NCI-H1930 (cell line): ENCODE measurements at regions not wholly inside any gene's neighbourhood (a gene's known extent, or its start where the extent isn't known, plus 50 kb on each side); places are given as distances from the start of the nearest gene placed in this dataset.

Source experiments
- DNase-seq, 2 experiments: peaks; one replicate each; lab custom pipeline; 2025; lab: John Stamatoyannopoulos, UW

DNA sequence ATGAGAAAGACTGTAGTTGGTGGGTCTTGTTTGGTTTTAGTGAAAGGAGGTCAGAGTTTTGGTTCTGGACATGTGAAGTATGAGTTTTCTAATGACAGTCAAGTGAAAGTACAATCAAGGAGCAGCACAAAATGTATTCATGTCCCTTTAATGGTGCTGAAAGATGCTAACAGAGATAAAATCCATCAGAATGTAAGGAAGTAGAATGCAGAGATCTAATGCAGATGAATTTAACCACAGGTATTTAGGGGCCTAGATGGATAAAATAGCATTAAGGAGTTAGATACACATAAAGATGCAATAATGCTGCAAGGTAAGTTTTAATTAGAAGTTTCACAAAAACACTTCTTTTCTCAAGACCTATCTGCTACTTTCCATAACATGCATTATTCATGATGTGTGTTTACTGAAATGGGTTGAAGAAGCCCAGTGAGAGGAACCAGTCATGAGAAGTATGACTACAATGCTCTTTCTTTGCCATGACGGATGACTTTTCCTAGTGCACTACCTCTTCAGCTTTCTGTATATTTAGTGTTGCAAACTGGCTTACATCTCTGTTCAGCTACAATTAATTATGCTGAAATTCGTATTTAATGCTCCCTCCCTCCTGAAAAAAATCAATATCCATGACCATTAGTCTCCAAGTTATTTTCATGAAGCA lies 222.9 kb upstream of the HTR2A start:
- no peak for DNase-seq

GRCh38 chr13:47117268-47117667 lies 220.4 kb upstream of the HTR2A start:
- no peak for DNase-seq

DNA sequence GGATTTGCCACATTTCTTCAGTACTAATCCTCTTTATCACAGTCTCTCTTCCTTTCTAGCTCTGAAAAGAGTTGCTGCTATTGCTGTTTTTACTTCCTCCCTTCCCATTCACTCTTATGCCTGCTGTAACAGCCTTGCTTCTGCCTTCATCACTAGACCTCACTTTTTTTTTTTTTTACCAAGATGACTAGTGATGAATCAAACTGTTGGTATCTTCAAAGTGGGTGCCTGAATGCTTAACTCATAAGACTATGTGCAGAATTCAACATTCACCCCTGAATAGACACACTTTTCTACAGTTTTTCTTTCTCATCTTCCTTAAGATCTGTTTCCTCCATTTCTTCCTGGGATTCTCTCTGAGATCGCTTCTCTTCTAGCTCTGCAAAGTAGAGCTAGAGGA lies 217.2 kb upstream of the HTR2A start:
- DNase-seq, result no peak

- no peak for DNase-seq
These were observed 216.0 kb upstream of the HTR2A start for GRCh38 chr13:47112903-47113299.

- DNase-seq, result no peak
These were observed 215.5 kb upstream of the HTR2A start for GRCh38 chr13:47112205-47112902.

DNA sequence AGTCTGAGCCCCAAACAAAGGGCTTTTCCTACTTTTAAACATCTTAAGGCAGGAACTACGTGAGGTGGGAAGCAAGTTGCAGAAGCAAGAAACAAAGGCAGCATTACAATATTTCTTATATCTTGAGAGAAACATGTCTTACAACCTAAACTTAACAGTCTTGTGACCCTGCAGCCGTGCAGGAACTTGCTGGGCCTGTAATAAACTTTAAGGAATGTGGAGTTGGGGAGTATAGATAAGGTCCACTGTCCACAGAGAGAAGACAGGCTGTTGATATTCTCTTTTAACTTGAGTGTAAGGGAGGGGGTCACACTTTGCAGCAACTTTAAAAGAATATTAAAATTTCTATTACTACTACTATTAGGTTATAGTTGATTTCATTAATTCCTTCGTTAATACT lies 214.6 kb upstream of the HTR2A start:
- DNase-seq, result no peak

GRCh38 chr13:47110833-47111240 lies 214.0 kb upstream of the HTR2A start:
- DNase-seq, result no peak

- DNase-seq, result no peak
These were observed 213.3 kb upstream of the HTR2A start for GRCh38 chr13:47110141-47110540.

DNA sequence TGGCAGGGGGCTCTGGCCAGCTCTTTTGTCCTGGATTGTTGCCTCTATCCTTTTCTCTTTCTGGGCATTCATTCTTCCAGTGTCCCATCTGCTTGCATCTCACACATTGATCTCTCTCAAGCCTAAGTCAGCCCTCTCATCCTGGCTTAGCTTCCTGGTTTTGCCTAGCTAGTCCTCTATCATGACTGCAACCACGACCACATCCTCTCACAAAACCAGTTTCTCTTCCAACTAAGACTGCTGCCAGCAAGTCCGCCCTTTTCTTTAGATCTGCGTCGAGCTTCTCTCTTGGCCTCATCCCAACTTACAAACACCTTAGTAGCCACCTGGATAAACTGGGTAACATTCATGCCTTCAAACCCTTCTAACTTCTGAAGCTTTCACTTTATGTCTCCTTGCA lies 212.2 kb upstream of the HTR2A start:
- DNase-seq, result no peak

GRCh38 chr13:47100214-47100853 lies 203.5 kb upstream of the HTR2A start:
- no peak for DNase-seq

GRCh38 chr13:47094734-47095434 lies 198.0 kb upstream of the HTR2A start:
- no peak for DNase-seq

- no peak for DNase-seq
These were observed 195.3 kb upstream of the HTR2A start for GRCh38 chr13:47092202-47092601.

GRCh38 chr13:47087841-47088240 lies 191.0 kb upstream of the HTR2A start:
- no peak for DNase-seq

GRCh38 chr13:47087241-47087640 lies 190.4 kb upstream of the HTR2A start:
- DNase-seq, result no peak

DNA sequence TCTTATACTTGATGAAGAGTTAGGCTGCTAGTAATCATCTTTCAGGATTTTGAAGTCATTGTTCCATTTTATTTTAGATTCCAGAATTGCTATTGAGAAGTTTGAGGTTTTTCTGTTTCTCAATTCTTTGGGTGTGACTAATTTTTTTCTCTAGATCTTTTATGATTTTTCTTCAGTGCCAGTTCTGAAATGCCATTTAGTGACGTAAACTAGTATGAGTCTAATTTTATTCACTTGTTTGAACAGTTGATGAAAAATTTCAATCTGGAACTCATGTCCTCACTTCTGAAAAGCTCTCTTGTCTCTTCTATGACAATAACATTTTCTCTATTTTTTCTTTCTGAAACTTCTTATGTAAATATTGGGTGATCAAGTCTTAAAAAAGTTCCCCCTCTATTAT lies 188.5 kb upstream of the HTR2A start:
- DNase-seq, result no peak

DNA sequence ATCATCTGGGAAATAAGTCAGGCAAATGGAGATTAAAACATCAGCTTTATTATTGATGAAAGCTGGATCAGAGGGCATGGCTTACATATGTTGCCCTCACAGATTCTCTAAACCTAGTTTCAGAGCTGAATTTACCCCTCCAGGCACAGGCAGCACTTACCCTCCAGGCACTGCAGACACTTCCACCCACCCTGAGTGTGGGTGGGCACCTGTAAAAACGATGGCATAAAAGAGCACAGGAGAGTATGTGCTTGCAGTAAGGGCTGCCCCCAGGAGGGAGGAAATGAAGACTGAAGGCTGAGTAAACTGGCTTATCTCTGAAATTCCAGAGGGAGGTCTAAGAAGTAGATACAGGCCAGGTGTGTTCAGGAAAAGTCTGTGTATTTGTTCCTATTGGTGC lies 185.0 kb upstream of the HTR2A start:
- DNase-seq, result no peak

- no peak for DNase-seq
These were observed 184.4 kb upstream of the HTR2A start for GRCh38 chr13:47081246-47081645.

DNA sequence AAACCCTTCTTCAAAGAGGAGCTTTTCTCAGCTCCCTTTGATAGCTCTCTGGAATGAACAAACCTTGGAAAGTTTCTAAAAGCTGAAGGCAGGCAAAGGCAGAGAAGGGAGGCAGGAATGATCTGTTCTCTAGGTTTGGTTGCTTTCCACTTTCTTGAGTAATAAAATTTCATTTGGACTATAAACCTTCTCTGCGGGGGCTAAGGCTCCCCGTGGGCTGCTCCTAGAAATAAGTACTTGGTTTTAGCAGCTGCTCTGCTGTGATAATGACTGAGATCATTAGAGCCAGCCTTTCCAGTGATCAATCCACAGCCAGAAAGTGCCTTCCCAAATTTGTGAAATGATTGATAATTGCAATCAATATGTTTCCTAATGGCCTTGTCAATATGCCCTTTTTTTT lies 183.8 kb upstream of the HTR2A start:
- no peak for DNase-seq

GRCh38 chr13:47076500-47076899 lies 179.6 kb upstream of the HTR2A start:
- DNase-seq, result no peak

- DNase-seq, result no peak
These were observed 172.3 kb upstream of the HTR2A start for GRCh38 chr13:47069133-47069532.

- DNase-seq, result no peak
These were observed 170.5 kb upstream of the HTR2A start for GRCh38 chr13:47067306-47067705.

DNA sequence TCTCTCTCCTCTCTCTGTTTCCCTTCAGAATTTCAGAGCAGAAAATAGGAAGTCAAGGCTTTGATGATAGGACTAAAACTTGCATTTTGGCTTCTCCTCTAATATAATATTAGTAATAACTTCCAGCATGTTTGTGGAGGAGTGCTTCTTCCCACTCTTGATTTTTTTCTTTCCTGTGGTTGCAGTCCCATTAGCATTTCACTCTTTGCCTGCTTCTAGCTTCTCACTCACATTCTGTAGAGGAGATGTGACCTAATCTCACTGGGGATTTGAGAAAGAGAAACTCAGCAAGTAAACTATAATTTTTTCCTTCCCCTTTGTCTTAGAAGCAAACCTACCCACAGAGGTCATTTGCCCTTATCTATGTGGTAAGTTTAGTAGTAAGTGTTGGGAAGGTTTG lies 169.4 kb upstream of the HTR2A start:
- no peak for DNase-seq

DNA sequence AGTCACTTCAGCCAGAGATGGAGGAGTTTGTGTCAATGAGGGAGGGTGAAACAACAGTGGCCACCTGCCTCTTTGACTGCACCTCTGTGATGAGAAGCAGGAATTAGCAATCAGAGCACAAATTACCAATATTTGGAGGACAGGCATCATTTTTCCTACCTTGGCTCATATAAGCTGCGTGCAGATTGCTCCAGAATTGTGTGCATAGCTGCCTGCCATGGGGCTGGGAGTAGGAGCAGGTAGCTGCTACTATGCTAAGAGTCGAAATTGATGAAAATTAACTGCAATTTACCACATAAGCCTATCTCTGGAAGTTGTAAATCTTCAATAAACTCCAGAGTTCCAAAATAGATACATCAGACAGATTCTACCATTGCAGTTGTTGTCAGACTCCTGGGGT lies 167.5 kb upstream of the HTR2A start:
- no peak for DNase-seq
